IMR-90 (cell line): ENCODE measurements at regions not wholly inside any gene's neighbourhood (a gene's known extent, or its start where the extent isn't known, plus 50 kb on each side); places are given as distances from the start of the nearest gene placed in this dataset.
"Not testable (repeated sequence)": the region's sequence is repeated elsewhere in the genome, so short reads cannot be mapped to it uniquely, and the experiment has no call there.

ENCODE experiments used
- ATAC-seq: fragments of 200-7000 bp; cut with Tn5 transposase; 2 replicates; pipeline ENCODE4 v1.9.1; 2020; ENCODE audit warnings: low read depth, mild to moderate bottlenecking, moderate library complexity
- BruUV-seq: library from RNA; stranded (reverse); fragments of 400-500 nt; replicated peaks from 2 replicates; lab custom pipeline; 2021; lab: Mats Ljungman, UMichigan
- CTCF ChIA-PET: fragments of 300-600 bp; formaldehyde crosslinking; extraction: SDS; loops from one replicate; lab custom pipeline; 2021; ENCODE audit warnings: antibody characterized with exemption; lab: Yijun Ruan, JAX
- POLR2A ChIA-PET: fragments of 300-600 bp; sonication (Branson Sonifier 250); formaldehyde crosslinking; loops from one replicate; lab custom pipeline; 2022; ENCODE audit warnings: antibody characterized with exemption; ENCODE audit not compliant: unreplicated experiment; lab: Charles Lee
- DNase-seq: peaks from one replicate; pipeline ENCODE4 v3.0.0; 2013
- H2AFZ ChIP-seq: replicated peaks from 2 replicates; pipeline ENCODE3; 2013; ENCODE audit warnings: low read length, mild to moderate bottlenecking; ENCODE audit not compliant: poor library complexity
- H2AK5ac ChIP-seq: 2 replicates; pipeline ENCODE4 v1.6.1; 2013; ENCODE audit warnings: low read depth, low read length, inconsistent platforms
- H2AK9ac ChIP-seq: replicated peaks from 2 replicates; pipeline ENCODE3; 2013; ENCODE audit warnings: mild to moderate bottlenecking, low read depth, low read length, moderate library complexity; ENCODE audit not compliant: poor library complexity
- H2BK120ac ChIP-seq: 2 replicates; pipeline ENCODE4 v1.6.1; 2013; ENCODE audit warnings: low read depth, low read length, inconsistent platforms
- H2BK15ac ChIP-seq: 3 replicates; pipeline ENCODE4 v1.6.1; 2013; ENCODE audit warnings: low read depth, low read length, inconsistent platforms
- H2BK20ac ChIP-seq: 2 replicates; pipeline ENCODE4 v1.6.1; 2013; ENCODE audit warnings: low read depth, mild to moderate bottlenecking, inconsistent platforms, low read length, moderate library complexity
- H2BK5ac ChIP-seq: 2 replicates; pipeline ENCODE4 v1.6.1; 2013; ENCODE audit warnings: mild to moderate bottlenecking, low read depth, low read length, inconsistent platforms; ENCODE audit not compliant: poor library complexity, severe bottlenecking
- H3K14ac ChIP-seq: replicated peaks from 2 replicates; pipeline ENCODE4 v1.6.1; 2013; ENCODE audit warnings: low read depth, low read length, inconsistent platforms
- H3K18ac ChIP-seq: 2 replicates; pipeline ENCODE4 v1.6.1; 2013; ENCODE audit warnings: low read depth, low read length, control low read depth
- H3K23ac ChIP-seq: 2 replicates; pipeline ENCODE4 v1.6.1; 2013; ENCODE audit warnings: low read depth, low read length, inconsistent platforms
- H3K27ac ChIP-seq: 2 replicates; pipeline ENCODE4 v1.5.1; 2013; ENCODE audit warnings: mild to moderate bottlenecking, control low read depth, low read length; ENCODE audit not compliant: insufficient read depth
- H3K27me3 ChIP-seq: 2 replicates; pipeline ENCODE4 v1.6.1; 2013; ENCODE audit warnings: low read length; ENCODE audit not compliant: control insufficient read depth, insufficient read depth
- H3K36me3 ChIP-seq: 2 replicates; pipeline ENCODE4 v1.6.1; 2013; ENCODE audit warnings: low read length, mixed read lengths; ENCODE audit not compliant: control insufficient read depth, insufficient read depth
- H3K4ac ChIP-seq: 2 replicates; pipeline ENCODE4 v1.6.1; 2013; ENCODE audit warnings: low read depth, low read length, inconsistent platforms
- H3K4me1 ChIP-seq: 2 replicates; pipeline ENCODE4 v1.6.1; 2013; ENCODE audit warnings: low read length, mixed read lengths; ENCODE audit not compliant: control insufficient read depth, insufficient read depth
- H3K4me2 ChIP-seq: 2 replicates; pipeline ENCODE4 v1.6.1; 2013; ENCODE audit warnings: low read depth, mild to moderate bottlenecking, control low read depth, low read length, moderate library complexity
- H3K4me3 ChIP-seq: 2 replicates; pipeline ENCODE4 v1.5.1; 2013; ENCODE audit warnings: low read depth, mild to moderate bottlenecking, control low read depth, low read length, moderate library complexity; ENCODE audit not compliant: insufficient read depth
- H3K56ac ChIP-seq: 2 replicates; pipeline ENCODE4 v1.6.1; 2013; ENCODE audit warnings: low read length, inconsistent platforms; ENCODE audit not compliant: insufficient read depth; ENCODE audit errors: extremely low read depth
- H3K79me1 ChIP-seq, 2 experiments: 2 replicates each; pipeline ENCODE4 v1.6.1; 2013; ENCODE audit warnings: low read length in 2 of 2, inconsistent platforms in 1 of 2, low read depth in 1 of 2
- H3K9ac ChIP-seq: 2 replicates; pipeline ENCODE4 v1.6.1; 2013; ENCODE audit warnings: low read depth, low read length, control low read depth
- H3K9me1 ChIP-seq: 2 replicates; pipeline ENCODE4 v1.6.1; 2013; ENCODE audit warnings: low read length, inconsistent platforms; ENCODE audit not compliant: insufficient read depth
- H3K9me3 ChIP-seq: 2 replicates; pipeline ENCODE4 v1.6.1; 2013; ENCODE audit warnings: low read length; ENCODE audit not compliant: control insufficient read depth, insufficient read depth
- H4K20me1 ChIP-seq: 2 replicates; pipeline ENCODE4 v1.6.1; 2013; ENCODE audit warnings: low read length, inconsistent platforms; ENCODE audit not compliant: insufficient read depth
- H4K5ac ChIP-seq: 2 replicates; pipeline ENCODE4 v1.6.1; 2013; ENCODE audit warnings: mild to moderate bottlenecking, low read depth, low read length, control low read depth
- H4K8ac ChIP-seq, 2 experiments: 2 replicates each; pipeline ENCODE4 v1.6.1; 2013; ENCODE audit warnings: low read depth in 2 of 2, low read length in 2 of 2, control low read depth in 1 of 2, inconsistent platforms in 1 of 2
- H4K91ac ChIP-seq: 2 replicates; pipeline ENCODE4 v1.6.1; 2013; ENCODE audit warnings: low read depth, low read length, inconsistent platforms; ENCODE audit not compliant: insufficient read depth
- WGBS, 2 experiments: methylation state at CpG; one replicate each; pipeline versions ENCODE4 v1.1.5 to v1.1.7; 2013; ENCODE audit warnings: missing lambda C conversion rate in 2 of 2; ENCODE audit not compliant: insufficient read length in 1 of 2; ENCODE audit errors: extremely low coverage in 2 of 2; 5-methylcytosine and 5-hydroxymethylcytosine counted together
- dilution Hi-C: fragments of 300-500 bp; cut with HindIII; formaldehyde crosslinking; loops from one replicate; pipeline ENCODE4 v1.14.3; 2018; ENCODE audit warnings: low sequenced_read_pairs; ENCODE audit not compliant: unreplicated experiment
- in situ Hi-C: fragments of 300-500 bp; cut with MboI; formaldehyde crosslinking; loops from 3 replicates; pipeline ENCODE4 v1.14.3; 2019; ENCODE audit warnings: low sequenced_read_pairs, inconsistent platforms, mixed read lengths
- intact Hi-C: fragments of 100-400 bp; cut with micrococcal nuclease; formaldehyde crosslinking; loops from 2 replicates; pipeline ENCODE4 v1.10.0; 2022

DNA sequence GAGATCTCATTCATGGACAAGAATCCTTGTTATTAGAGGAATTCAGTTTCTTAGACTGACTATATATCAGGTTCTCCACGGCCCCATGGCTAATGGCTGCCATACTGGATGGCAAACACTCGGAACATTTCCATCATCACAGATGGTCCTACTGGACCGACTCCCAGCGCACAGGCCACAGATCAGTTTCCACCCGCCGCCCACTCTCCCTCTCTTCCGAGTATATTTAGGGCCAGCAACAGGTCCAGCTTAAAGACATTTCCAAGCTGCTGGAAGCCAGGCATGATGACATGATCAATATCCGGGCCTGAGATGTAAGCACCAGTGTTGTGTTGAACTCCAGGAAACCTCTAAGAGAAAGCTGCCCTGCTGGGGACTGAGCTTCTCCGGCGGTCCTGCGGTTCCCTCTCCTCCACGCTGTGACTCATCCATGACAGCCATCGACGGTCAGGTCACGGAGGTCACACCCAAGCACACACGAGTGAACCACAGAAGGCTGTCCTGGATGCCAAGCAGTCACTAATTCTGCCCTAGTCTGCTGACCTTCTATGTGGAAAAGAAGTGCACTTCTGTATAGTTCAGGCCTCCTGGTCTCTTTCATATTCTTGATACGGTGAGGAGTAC, 64.4 kb upstream of the LPCAT1 start:
- no CpG with 5 or more reads among the region's 17 CpGs for WGBS, 2 experiments
- H3K4me3 ChIP-seq, ATAC-seq, H2AK9ac ChIP-seq, dilution Hi-C loops, DNase-seq, H2BK15ac ChIP-seq, H3K18ac ChIP-seq, H4K8ac ChIP-seq, H3K14ac ChIP-seq, H3K4me2 ChIP-seq, intact Hi-C loops, H3K4ac ChIP-seq, H4K91ac ChIP-seq, POLR2A ChIA-PET, H2AFZ ChIP-seq, H2BK5ac ChIP-seq, H3K56ac ChIP-seq, H2BK120ac ChIP-seq, H3K23ac ChIP-seq, H3K36me3 ChIP-seq, CTCF ChIA-PET, H3K9ac ChIP-seq, H2AK5ac ChIP-seq, H3K9me1 ChIP-seq, H3K27ac ChIP-seq, H2BK20ac ChIP-seq, H4K20me1 ChIP-seq, BruUV-seq, H3K4me1 ChIP-seq, in situ Hi-C loops, H3K79me1 ChIP-seq, H3K9me3 ChIP-seq, H4K5ac ChIP-seq: not testable (repeated sequence)
- peaks cover 12% of the 10 kb centered on the region for H3K27me3 ChIP-seq

DNA sequence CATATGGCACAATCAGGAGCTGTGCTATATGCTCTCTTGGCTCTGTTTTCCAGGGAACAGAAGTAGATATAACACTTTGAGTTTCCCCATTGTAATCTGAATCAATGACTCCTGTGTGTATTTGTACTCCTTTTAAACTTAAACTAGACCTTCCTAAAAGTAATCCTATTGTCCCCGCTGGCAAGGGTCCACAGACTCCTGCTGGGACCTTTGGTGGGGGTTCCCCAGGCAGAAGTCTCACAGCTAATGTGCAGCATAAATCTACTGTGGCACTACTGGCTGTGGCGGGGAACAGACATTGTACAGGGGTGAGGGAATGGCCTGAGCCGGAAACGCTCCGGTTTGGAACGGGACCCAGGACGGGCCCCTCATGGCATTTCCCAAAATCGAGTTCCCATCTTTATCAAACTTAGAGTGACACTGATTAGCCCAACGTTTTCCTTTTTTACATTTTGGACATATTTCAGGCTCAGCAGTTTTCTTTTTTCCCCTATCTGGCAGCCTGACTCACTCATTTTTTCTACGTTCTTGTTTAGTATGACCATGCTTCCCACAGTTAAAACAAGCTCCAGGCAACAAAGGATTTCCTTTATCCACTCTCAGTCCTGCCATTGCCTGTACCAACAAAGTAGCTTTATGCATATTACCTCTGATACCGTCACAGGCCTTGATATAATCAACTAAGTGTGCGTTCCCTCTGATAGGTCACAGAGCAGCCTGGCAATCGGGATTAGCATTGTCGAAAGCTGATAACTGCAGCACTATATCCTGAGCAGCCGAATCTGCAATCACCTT, 59.5 kb upstream of the LPCAT1 start:
- H3K14ac ChIP-seq, DNase-seq, POLR2A ChIA-PET, H2AK5ac ChIP-seq, H4K5ac ChIP-seq, H4K8ac ChIP-seq, ATAC-seq, H3K9me3 ChIP-seq, intact Hi-C loops, H3K4me2 ChIP-seq, H3K4me1 ChIP-seq, H3K79me1 ChIP-seq, H3K36me3 ChIP-seq, H2BK5ac ChIP-seq, H2AFZ ChIP-seq, H3K27me3 ChIP-seq, H3K27ac ChIP-seq, H3K4ac ChIP-seq, H4K91ac ChIP-seq, dilution Hi-C loops, H2BK120ac ChIP-seq, H3K9ac ChIP-seq, H2BK20ac ChIP-seq, H3K56ac ChIP-seq, H3K9me1 ChIP-seq, H3K23ac ChIP-seq, H2AK9ac ChIP-seq, H3K4me3 ChIP-seq, BruUV-seq, H2BK15ac ChIP-seq, H3K18ac ChIP-seq, H4K20me1 ChIP-seq, CTCF ChIA-PET, in situ Hi-C loops: not testable (repeated sequence)
- WGBS, 2 experiments, result 29% methylated on average over 3 of the region's 15 CpGs; no CpG with 5 or more reads in 1 of the 2 experiments
